ENCODE measurements at regions not wholly inside any gene's neighbourhood (a gene's known extent, or its start where the extent isn't known, plus 50 kb on each side); places are given as distances from the start of the nearest gene placed in this dataset.

GRCh38 chr1:147811273-147811672, 50.9 kb upstream of the GJA5 start:
- POLR2A ChIA-PET = no interaction called here
- CTCF ChIA-PET = no interaction called here

DNA sequence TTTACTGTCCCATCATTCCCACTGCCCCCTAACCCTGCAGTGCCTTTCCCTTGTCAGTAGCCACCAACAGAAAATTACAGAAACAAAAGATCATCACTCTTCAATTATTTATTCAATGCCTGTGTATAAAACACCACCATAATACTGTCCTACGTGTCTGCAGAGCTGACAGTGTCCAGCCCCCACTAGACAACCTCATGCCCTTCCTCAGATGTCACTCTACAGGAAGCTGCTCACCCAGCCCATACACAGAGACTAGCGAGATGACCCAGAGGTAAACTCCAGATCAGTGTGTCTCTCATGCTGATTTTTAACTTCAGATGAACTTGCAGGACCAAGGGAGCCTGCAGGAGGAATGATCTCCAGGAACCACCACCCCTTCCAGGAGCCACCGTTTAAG, 51.3 kb upstream of the GJA5 start:
- POLR2A ChIA-PET = no interaction called here
- CTCF ChIA-PET = no interaction called here

DNA sequence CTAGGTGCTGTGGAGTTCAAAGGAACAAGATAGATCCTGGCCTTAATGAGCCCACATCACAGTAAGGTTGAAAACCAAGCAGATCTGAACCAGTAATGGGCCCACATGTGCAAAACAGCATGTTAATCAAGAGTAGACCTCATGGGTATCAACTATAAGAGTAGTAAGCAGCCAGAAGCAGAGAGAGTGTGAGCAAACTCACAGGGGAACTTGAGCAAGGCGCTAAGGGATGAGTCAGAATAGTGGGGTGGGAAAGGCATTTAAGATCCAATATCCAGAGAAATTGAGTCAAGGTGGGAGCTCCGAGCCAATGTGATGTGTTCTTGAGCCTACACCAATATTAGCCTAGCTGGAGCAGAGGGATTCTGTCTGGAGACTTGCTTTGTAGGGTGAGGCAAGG, 52.4 kb upstream of the GJA5 start:
- ChIA-PET POLR2A (no interaction called here), CTCF (no interaction called here)

GRCh38 chr1:147815503-147815902, 55.1 kb upstream of the GJA5 start:
- POLR2A ChIA-PET = no interaction called here
- CTCF ChIA-PET = no interaction called here

GRCh38 chr1:147820761-147821297, 60.4 kb upstream of the GJA5 start:
- CTCF ChIA-PET = no interaction called here
- POLR2A ChIA-PET = no interaction called here

DNA sequence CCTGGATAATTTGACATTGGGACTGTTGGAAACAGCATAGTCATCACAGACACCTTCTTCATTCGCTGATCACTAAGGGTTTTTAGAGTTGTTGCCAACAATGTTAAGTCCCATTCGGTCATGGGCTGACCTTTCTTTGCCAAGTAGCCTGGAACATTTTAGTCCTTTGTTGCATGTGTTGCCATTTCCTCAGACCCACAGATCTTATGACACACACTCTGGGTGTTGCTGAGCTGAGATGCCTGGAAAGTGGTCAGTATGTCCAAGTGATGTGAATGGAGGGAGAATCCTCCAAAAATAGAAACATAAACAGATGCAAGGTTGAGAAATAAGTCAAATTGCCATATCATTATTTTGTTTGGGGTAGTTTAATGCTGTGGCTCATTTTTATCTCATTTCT, 61.5 kb upstream of the GJA5 start:
- ChIA-PET POLR2A (no interaction called here), CTCF (no interaction called here)

DNA sequence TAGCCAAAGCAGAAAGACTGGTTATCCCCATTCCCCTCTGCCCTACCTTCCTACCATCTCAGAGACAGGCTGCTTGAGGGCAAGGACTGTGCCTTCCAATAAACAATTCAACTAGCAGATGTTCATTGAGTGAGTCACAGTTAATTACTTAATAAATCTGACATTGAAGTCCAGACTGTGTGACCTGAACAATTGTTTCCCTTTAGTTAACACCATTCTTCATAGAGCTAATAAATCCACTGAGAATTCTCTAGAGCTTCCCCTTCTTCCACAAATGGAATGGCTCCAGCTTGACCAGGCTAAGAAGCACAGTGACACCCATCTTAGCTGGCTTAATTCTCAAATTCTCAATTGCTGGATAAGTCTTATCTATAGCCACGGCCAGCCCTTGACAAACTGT, 61.9 kb upstream of the GJA5 start:
- POLR2A ChIA-PET = no interaction called here
- CTCF ChIA-PET = interaction anchor here (0.7 kb wide), 1 partner anchor 167 kb away, joined by 3 read pairs; no protein-coding TSS in a partner anchor

DNA sequence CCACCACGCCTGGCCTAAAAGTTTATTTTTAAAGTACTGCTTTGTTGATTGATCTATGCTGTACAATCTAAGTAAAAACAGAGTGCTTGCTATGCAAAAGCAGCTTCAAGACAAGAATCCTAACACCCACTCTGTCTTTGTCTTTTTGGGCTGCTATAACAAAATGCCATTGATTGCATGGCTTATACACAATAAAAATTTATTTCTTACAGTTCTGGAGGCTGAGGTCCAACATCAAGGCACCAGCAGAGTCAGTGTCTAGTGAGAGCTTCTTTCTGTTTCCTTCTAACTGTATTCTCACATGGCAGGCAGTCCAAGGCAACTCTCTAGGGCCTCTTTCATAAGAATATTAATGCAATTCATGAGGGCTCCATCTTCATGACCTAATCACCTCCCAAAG, 63.6 kb upstream of the GJA5 start:
- ChIA-PET CTCF (interaction anchor here (1.0 kb wide), 1 partner anchor 9 kb away, joined by 3 read pairs; no protein-coding TSS in a partner anchor), POLR2A (no interaction called here)

DNA sequence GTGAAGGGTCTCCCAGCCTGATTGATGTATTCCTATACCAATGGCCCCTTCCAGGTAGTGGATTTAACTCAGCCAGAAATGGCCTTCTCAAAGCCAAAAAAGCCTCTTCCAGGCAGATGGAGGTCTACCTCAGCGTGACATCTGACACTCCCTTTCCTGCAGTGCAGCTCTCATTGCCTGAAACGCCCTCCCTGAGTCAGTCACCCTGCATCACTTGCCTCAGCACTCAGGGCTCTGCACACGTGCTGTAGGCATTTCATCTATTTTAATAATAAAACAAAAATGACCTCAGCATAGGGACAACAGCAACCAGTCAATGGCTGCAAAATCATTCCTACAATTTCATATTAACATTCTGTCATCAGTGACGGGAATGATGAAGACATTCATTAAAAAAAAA, 64.4 kb upstream of the GJA5 start:
- CTCF ChIA-PET = no interaction called here
- POLR2A ChIA-PET = no interaction called here

DNA sequence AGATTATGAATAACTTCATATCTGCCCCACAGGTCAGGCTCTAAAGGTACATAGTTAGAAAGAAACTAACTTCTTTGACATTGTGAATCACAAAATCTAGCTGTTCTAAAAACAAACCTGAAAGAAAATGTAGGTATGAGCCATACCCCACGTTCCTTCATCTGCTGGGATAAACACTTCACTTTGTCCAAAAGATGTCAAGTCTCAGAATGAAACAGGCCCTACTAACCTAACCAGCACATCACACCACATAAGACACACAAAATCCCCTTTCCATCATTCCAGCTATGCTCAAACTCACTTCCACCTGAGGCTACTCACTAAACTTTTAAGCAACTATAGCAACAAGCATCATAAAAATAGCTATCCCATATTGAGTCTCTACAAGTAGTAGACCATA, 65.2 kb upstream of the GJA5 start:
- ChIA-PET POLR2A (no interaction called here), CTCF (no interaction called here)

DNA sequence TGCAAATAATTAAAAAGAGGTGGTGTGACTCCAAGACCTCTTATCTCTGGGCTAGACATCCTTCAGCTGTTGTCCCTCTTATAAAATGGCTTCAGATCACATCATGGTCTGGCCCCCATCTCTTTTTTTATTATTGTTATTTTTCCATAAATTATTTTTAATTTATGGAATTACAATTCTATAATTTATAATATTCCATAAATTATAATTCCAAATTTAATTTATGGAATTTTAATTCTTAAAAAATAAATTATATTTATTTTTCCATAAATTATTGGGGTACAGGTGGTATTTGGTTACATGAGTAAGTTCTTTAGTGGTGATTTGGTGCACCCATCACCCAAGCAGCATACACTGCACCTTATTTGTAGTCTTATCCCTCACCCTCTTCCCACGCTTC, 65.9 kb upstream of the GJA5 start:
- CTCF ChIA-PET = no interaction called here
- POLR2A ChIA-PET = no interaction called here

GRCh38 chr1:147833231-147833860, 69.2 kb upstream of the GJA8 start:
- CTCF ChIA-PET = interaction anchor here (1.1 kb wide), 1 partner anchor 9 kb away, joined by 3 read pairs; no protein-coding TSS in a partner anchor
- POLR2A ChIA-PET = no interaction called here

GRCh38 chr1:147834181-147834580, 68.4 kb upstream of the GJA8 start:
- CTCF ChIA-PET = no interaction called here

DNA sequence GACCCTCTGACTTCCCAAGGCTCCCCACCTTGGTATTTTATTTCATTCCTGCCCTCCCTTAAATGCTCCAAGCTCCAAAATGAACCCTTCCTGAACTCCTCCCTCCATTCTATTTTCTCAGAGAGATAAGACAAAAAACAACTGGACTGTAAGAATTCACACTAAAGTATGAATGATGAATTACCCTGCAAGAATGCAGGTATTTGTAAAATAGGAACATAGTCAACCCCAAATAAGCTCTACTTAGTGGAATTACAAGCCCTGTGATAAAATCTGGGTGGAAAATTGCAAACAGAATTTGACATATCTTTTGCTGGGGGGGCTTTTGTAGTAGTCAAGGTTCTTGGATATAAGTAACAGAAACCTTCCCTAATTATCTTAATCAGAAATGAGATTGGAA, 67.8 kb upstream of the GJA8 start:
- CTCF ChIA-PET = no interaction called here
- POLR2A ChIA-PET = no interaction called here

More at GRCh38 chr1:147834181-147834580, 68.4 kb upstream of the GJA8 start:
- POLR2A ChIA-PET = no interaction called here

GRCh38 chr1:147837129-147837963, 65.2 kb upstream of the GJA8 start:
- ChIA-PET CTCF (no interaction called here), POLR2A (no interaction called here)

DNA sequence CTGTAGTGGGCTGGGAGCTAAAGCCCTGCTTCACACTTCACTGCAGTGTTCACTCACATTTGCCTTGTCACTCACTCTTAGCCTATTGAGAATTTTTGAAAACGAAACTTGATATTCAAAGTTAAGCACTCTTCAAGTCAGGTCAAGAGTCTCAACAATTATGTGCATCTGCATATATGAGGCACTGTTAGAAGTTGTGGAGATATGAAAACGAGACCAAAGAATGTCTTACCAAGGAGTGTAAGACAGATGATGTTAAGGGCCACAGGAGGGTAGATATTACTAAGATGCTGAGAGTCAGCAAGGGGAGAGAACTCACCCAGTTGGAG, 64.7 kb upstream of the GJA8 start:
- CTCF ChIA-PET = no interaction called here
- POLR2A ChIA-PET = no interaction called here

DNA sequence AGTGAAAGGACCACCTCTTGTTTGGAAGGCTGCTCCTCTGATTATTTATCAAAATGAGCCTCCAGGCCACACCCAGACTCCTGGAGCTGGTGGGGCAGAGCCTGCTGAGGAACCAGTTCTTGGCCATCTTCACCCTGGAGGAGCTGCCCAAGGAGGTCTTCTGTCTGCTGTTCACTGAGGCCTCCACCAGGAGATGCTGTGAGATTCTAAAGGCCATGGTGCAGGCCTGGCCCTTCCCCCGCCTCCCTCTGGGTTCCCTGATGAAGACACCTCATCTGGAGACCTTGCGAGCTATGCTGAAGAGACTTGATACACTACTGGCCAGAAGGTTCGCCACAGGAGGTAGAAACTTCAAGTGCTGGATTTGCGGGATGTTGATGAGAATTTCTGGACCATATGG, 61.7 kb upstream of the GJA8 start:
- POLR2A ChIA-PET = no interaction called here
- CTCF ChIA-PET = interaction anchor here (0.9 to 1.2 kb wide), 2 partner anchors 51 to 52 kb away, joined by 3 read pairs; no protein-coding TSS in a partner anchor

GRCh38 chr1:147842578-147842977, 60.0 kb upstream of the GJA8 start:
- ChIA-PET POLR2A (no interaction called here), CTCF (no interaction called here)

DNA sequence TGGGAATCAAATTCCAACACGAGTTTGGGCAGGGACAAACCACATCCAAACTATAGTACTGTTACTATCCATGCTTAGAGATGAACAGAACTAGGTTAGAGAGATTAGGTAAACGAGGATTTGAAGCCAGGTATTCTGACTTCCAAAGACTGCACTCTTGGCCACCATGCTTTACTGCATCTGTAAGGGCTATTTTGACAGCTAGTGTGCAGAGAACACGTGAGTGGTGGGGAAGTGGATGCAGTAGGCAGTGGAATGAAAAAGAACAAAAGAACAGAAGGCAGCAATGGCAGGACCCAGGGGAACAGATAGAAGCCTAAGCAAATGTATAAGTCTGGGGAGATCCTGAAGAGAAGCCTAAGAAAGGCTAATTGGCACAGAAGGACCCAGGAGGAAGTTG, 59.1 kb upstream of the GJA8 start:
- ChIA-PET CTCF (no interaction called here), POLR2A (no interaction called here)

GRCh38 chr1:147847831-147848230, 54.8 kb upstream of the GJA8 start:
- POLR2A ChIA-PET = no interaction called here
- CTCF ChIA-PET = no interaction called here

DNA sequence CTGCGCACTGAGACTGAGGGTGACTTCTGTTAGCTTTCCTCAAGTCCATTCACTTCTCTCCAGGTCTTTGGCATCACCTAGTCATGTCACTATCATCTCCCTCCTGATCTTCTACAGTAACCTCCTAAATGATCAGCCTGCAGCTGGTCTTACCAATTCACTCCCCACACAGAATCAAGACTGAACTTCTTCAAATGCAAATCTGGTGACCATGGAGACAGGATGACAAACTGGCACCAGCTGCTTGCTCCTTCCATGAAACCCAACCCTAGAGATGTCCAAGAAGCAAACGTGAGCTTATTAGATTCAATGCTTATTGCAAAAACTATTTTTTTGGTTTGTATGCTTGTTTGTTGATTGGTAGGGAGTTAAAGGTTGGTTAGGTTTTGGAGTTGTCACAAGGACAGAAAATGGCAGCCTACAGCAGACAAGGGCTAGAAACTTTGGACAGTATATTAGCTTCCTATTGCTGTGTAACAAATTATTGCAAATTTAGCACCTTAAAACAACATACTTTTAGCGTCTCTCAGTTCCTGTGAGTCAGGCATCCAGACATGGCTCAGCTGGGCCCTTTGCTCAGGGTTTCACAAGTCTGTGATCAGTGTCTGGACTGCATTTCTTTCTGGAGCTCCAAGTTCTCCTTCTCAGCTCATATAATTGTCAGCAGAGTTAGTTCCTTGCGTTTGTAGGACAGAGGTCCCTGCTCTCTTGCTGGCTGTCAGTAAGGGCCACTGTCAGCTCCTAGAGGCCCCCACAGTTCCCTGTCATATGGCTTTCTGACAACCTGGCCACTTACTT, 53.3 kb upstream of the GJA8 start:
- ChIA-PET CTCF (no interaction called here), POLR2A (no interaction called here)

Measured in activated CD8-positive, alpha-beta memory T cell treated with anti-CD3 and anti-CD28 coated beads for 36 hours (primary cell).